Effector CD4-positive, alpha-beta T cell (primary cell): ENCODE measurements at regions not wholly inside any gene's neighbourhood (a gene's known extent, or its start where the extent isn't known, plus 50 kb on each side); places are given as distances from the start of the nearest gene placed in this dataset.

Experiments
- DNase-seq: peaks from one replicate; pipeline ENCODE4 v3.0.0-alpha.2; 2020

- no peak for DNase-seq
Observed at GRCh38 chr22:48531108-48531507, 1296.6 kb downstream of the BRD1 start.

GRCh38 chr22:48530666-48531065 is 1297.0 kb downstream of the BRD1 start:
- DNase-seq, result no peak

GRCh38 chr22:48528221-48528915 is 1299.3 kb downstream of the BRD1 start:
- no peak for DNase-seq

- DNase-seq, result no peak
Observed at GRCh38 chr22:48523761-48524160, 1303.9 kb downstream of the BRD1 start.

- no peak for DNase-seq
Observed at GRCh38 chr22:48523091-48523490, 1304.6 kb downstream of the BRD1 start.

GRCh38 chr22:48522271-48522670 is 1305.4 kb downstream of the BRD1 start:
- no peak for DNase-seq

GRCh38 chr22:48520884-48521588 is 1306.6 kb downstream of the BRD1 start:
- no peak for DNase-seq

GRCh38 chr22:48520207-48520606 is 1307.5 kb downstream of the BRD1 start:
- no peak for DNase-seq

GRCh38 chr22:48517039-48518030 is 1310.3 kb downstream of the BRD1 start:
- no peak for DNase-seq

GRCh38 chr22:48516571-48516970 is 1311.1 kb downstream of the BRD1 start:
- DNase-seq, result no peak

- DNase-seq, result no peak
Observed at GRCh38 chr22:48515571-48516200, 1312.0 kb downstream of the BRD1 start.

- DNase-seq, result no peak
Observed at GRCh38 chr22:48513929-48514328, 1313.7 kb downstream of the BRD1 start.

- DNase-seq, result no peak
Observed at GRCh38 chr22:48513446-48513845, 1314.2 kb downstream of the BRD1 start.

GRCh38 chr22:48511781-48512327 is 1315.8 kb downstream of the BRD1 start:
- no peak for DNase-seq

- DNase-seq, result no peak
Observed at GRCh38 chr22:48511211-48511610, 1316.5 kb downstream of the BRD1 start.

GRCh38 chr22:48510599-48510998 is 1317.1 kb downstream of the BRD1 start:
- DNase-seq, result no peak

- no peak for DNase-seq
Observed at GRCh38 chr22:48507595-48508350, 1319.9 kb downstream of the BRD1 start.

GRCh38 chr22:48507171-48507570 is 1320.5 kb downstream of the BRD1 start:
- no peak for DNase-seq

- DNase-seq, result no peak
Observed at GRCh38 chr22:48506506-48507145, 1321.0 kb downstream of the BRD1 start.

- DNase-seq, result no peak
Observed at GRCh38 chr22:48505891-48506290, 1321.8 kb downstream of the BRD1 start.

GRCh38 chr22:48504519-48505140 is 1323.0 kb downstream of the BRD1 start:
- DNase-seq, result no peak
